Right ventricle myocardium inferior (tissue), 1 donor: ENCODE measurements at regions not wholly inside any gene's neighbourhood (a gene's known extent, or its start where the extent isn't known, plus 50 kb on each side); places are given as distances from the start of the nearest gene placed in this dataset.
"Not testable (repeated sequence)": the region's sequence is repeated elsewhere in the genome, so short reads cannot be mapped to it uniquely, and the experiment has no call there.

Experiments
- ATAC-seq: fragments of 200-7000 bp; cut with Tn5 transposase; one replicate; pipeline ENCODE4 v1.9.1; 2020; ENCODE audit warnings: mild to moderate bottlenecking, moderate library complexity
- DNase-seq: peaks from one replicate; pipeline ENCODE4 v3.0.0; 2021; ENCODE audit errors: missing footprints
- intact Hi-C: fragments of 100-400 bp; cut with DNase I; formaldehyde crosslinking; loops from one replicate; pipeline ENCODE4 v1.11.0; 2022
- donor health status: DM: no; HTN: yes; CAD: no; lungs with severe emphysema.

GRCh38 chr16:64089697-64090096 is 1032.2 kb downstream of the CDH11 start:
- intact Hi-C loops: loop anchor here (2.0 to 5.0 kb wide), 2 partner anchors 368 to 1029 kb away; no protein-coding TSS in a partner anchor

GRCh38 chr16:64088838-64089237 is 1033.0 kb downstream of the CDH11 start:
- intact Hi-C loops: loop anchor here (5.0 kb wide), 1 partner anchor 368 kb away; no protein-coding TSS in a partner anchor
- DNase-seq (no peak), ATAC-seq (no peak)

More at GRCh38 chr16:64089697-64090096, 1032.2 kb downstream of the CDH11 start:
- DNase-seq: no peak
- no peak for ATAC-seq

- ATAC-seq: no peak
- no peak for DNase-seq
- intact Hi-C loops: loop anchor here (5.0 kb wide), 1 partner anchor 372 kb away; no protein-coding TSS in a partner anchor
Observed at GRCh38 chr16:64085296-64085695, 1036.6 kb downstream of the CDH11 start.

GRCh38 chr16:64084706-64085105 is 1037.2 kb downstream of the CDH11 start:
- DNase-seq (no peak), ATAC-seq (no peak)
- intact Hi-C loops: loop anchor here (5.0 kb wide), 1 partner anchor 373 kb away; no protein-coding TSS in a partner anchor

- intact Hi-C loops: no loop called here
- DNase-seq (no peak), ATAC-seq (no peak)
Observed at GRCh38 chr16:64083428-64084129, 1038.3 kb downstream of the CDH11 start.

GRCh38 chr16:64077242-64077641 is 1044.6 kb downstream of the CDH11 start:
- DNase-seq: no peak
- ATAC-seq: no peak
- intact Hi-C loops: no loop called here

GRCh38 chr16:64074706-64075105 is 1047.2 kb downstream of the CDH11 start:
- DNase-seq (no peak), ATAC-seq (no peak)
- intact Hi-C loops: no loop called here

GRCh38 chr16:64072131-64072730 is 1049.6 kb downstream of the CDH11 start:
- ATAC-seq, DNase-seq, intact Hi-C loops: not testable (repeated sequence)

GRCh38 chr16:64065523-64065922 is 1056.3 kb downstream of the CDH11 start:
- ATAC-seq (no peak), DNase-seq (no peak)
- intact Hi-C loops: no loop called here

- DNase-seq: no peak
- no peak for ATAC-seq
- intact Hi-C loops: no loop called here
Observed at GRCh38 chr16:64061621-64062020, 1060.2 kb downstream of the CDH11 start.

GRCh38 chr16:64060631-64061030 is 1061.2 kb downstream of the CDH11 start:
- no peak for ATAC-seq
- intact Hi-C loops: no loop called here
- no peak for DNase-seq

GRCh38 chr16:64058685-64059084 is 1063.2 kb downstream of the CDH11 start:
- intact Hi-C loops: no loop called here
- DNase-seq (no peak), ATAC-seq (no peak)

GRCh38 chr16:64051824-64052223 is 1070.0 kb downstream of the CDH11 start:
- ATAC-seq (no peak), DNase-seq (no peak)
- intact Hi-C loops: loop anchor here (5.0 kb wide), 1 partner anchor 590 kb away; no protein-coding TSS in a partner anchor

GRCh38 chr16:64047878-64048277 is 1074.0 kb downstream of the CDH11 start:
- intact Hi-C loops: no loop called here
- ATAC-seq (no peak), DNase-seq (no peak)

GRCh38 chr16:64047207-64047606 is 1074.7 kb downstream of the CDH11 start:
- ATAC-seq (no peak), DNase-seq (no peak)
- intact Hi-C loops: no loop called here

- intact Hi-C loops: no loop called here
- no peak for DNase-seq
- ATAC-seq: no peak
Observed at GRCh38 chr16:64035337-64035736, 1086.5 kb downstream of the CDH11 start.

- ATAC-seq: no peak
- intact Hi-C loops: no loop called here
- DNase-seq: no peak
Observed at GRCh38 chr16:64019339-64019738, 1102.5 kb downstream of the CDH11 start.

- no peak for ATAC-seq
- intact Hi-C loops: no loop called here
- DNase-seq: no peak
Observed at GRCh38 chr16:64017796-64018195, 1104.1 kb downstream of the CDH11 start.

- ATAC-seq: no peak
- intact Hi-C loops: no loop called here
Observed at GRCh38 chr16:64013856-64014255, 1108.0 kb downstream of the CDH11 start.

GRCh38 chr16:64012166-64012565 is 1109.7 kb downstream of the CDH11 start:
- intact Hi-C loops: no loop called here
- no peak for ATAC-seq
- DNase-seq: no peak

More at GRCh38 chr16:64013856-64014255, 1108.0 kb downstream of the CDH11 start:
- no peak for DNase-seq
